Endothelial cell of umbilical vein (primary cell): ENCODE measurements at regions not wholly inside any gene's neighbourhood (a gene's known extent, or its start where the extent isn't known, plus 50 kb on each side); places are given as distances from the start of the nearest gene placed in this dataset.

Experiments used
- BruUV-seq: library from RNA; stranded (reverse); fragments of 400-500 nt; replicated peaks from 2 replicates; lab custom pipeline; 2021; lab: Mats Ljungman, UMichigan
- CTCF ChIA-PET: fragments of 300-600, 350-600 bp; sonication (Branson Sonifier 250); formaldehyde crosslinking; loops from one replicate; lab custom pipeline; 2021; ENCODE audit warnings: antibody characterized with exemption, inconsistent platforms; lab: Charles Lee
- POLR2A ChIA-PET: fragments of 300-600, 350-600 bp; sonication (Branson Sonifier 250); formaldehyde crosslinking; loops from one replicate; lab custom pipeline; 2021; ENCODE audit warnings: antibody characterized with exemption, inconsistent platforms; lab: Charles Lee
- DNase-seq: peaks from one replicate; pipeline ENCODE4 v3.0.0-alpha.2; 2011; ENCODE audit warnings: low read depth, low spot score
- FAIRE-seq: peaks from 2 replicates; lab custom pipeline; 2011; peaks lifted over from hg19 to GRCh38; lab: Jason Lieb, UNC
- H2AFZ ChIP-seq: 2 replicates; pipeline ENCODE4 v1.6.0; 2012; ENCODE audit warnings: low read depth, low read length, control low read depth, inconsistent platforms
- H3K27ac ChIP-seq: 2 replicates; pipeline ENCODE4 v1.5.1; 2011; ENCODE audit warnings: low read depth, mild to moderate bottlenecking, control low read depth, low read length, moderate library complexity; ENCODE audit not compliant: insufficient read depth
- H3K27me3 ChIP-seq, 2 experiments: 2 replicates each; pipeline versions ENCODE4 v1.6.0 to v1.6.1; 2011; ENCODE audit warnings: low read length in 2 of 2, mixed read lengths in 1 of 2; ENCODE audit not compliant: control insufficient read depth in 2 of 2, insufficient read depth in 2 of 2
- H3K36me3 ChIP-seq, 2 experiments: 2 replicates in 1 of 2; 3 replicates in 1 of 2; pipeline ENCODE4 v1.5.1; 2011; ENCODE audit warnings: low read length in 2 of 2, mild to moderate bottlenecking in 1 of 2, moderate library complexity in 1 of 2; ENCODE audit not compliant: control insufficient read depth in 2 of 2, insufficient read depth in 2 of 2; ENCODE audit errors: extremely low read depth in 1 of 2
- H3K4me1 ChIP-seq: 3 replicates; pipeline ENCODE4 v1.5.1; 2011; ENCODE audit warnings: mild to moderate bottlenecking, low read length; ENCODE audit not compliant: control insufficient read depth, insufficient read depth; ENCODE audit errors: extremely low read depth
- H3K4me2 ChIP-seq: 2 replicates; pipeline ENCODE4 v1.6.1; 2011; ENCODE audit warnings: low read length, control low read depth, mixed read lengths; ENCODE audit not compliant: insufficient read depth
- H3K4me3 ChIP-seq, 3 experiments: fragments of 200-600 bp in 1 of 3; sonication (generic), shearing (Covaris generic) in 1 of 3; replicated peaks in 1 of 3; 2 replicates each; pipeline ENCODE4 v1.5.1; 2011 to 2016; ENCODE audit warnings: control low read depth in 3 of 3, low read length in 3 of 3, mild to moderate bottlenecking in 2 of 3, inconsistent platforms in 1 of 3, low read depth in 1 of 3, moderate library complexity in 1 of 3; ENCODE audit not compliant: insufficient read depth in 1 of 3
- H3K79me2 ChIP-seq: 2 replicates; pipeline ENCODE4 v1.6.0; 2012; ENCODE audit warnings: low read length, inconsistent platforms; ENCODE audit not compliant: control insufficient read depth, insufficient read depth
- H3K9ac ChIP-seq: replicated peaks from 2 replicates; pipeline ENCODE3; 2011; ENCODE audit warnings: low read length, control low read depth; ENCODE audit not compliant: insufficient read depth; ENCODE audit errors: extremely low read depth
- H3K9me1 ChIP-seq: replicated peaks from 3 replicates; pipeline ENCODE4 v1.6.0; 2011; ENCODE audit warnings: mild to moderate bottlenecking, low read length; ENCODE audit not compliant: control insufficient read depth, insufficient read depth; ENCODE audit errors: extremely low read depth
- H3K9me3 ChIP-seq: replicated peaks from 2 replicates; pipeline ENCODE4 v1.5.1; 2012; ENCODE audit warnings: low read length, inconsistent platforms; ENCODE audit not compliant: control insufficient read depth, insufficient read depth
- H4K20me1 ChIP-seq: replicated peaks from 2 replicates; pipeline ENCODE3; 2011; ENCODE audit warnings: mild to moderate bottlenecking, low read length; ENCODE audit not compliant: control insufficient read depth, insufficient read depth; ENCODE audit errors: extremely low read depth
- CTCF ChIP-seq, 2 donors: IDR thresholded peaks; 1 replicate in 1 of 2; 2 replicates in 1 of 2; pipeline ENCODE4 v1.5.1; 2011; ENCODE audit warnings: low read length in 2 of 2, mild to moderate bottlenecking in 2 of 2, moderate library complexity in 2 of 2, control low read depth in 1 of 2, inconsistent platforms in 1 of 2, low read depth in 1 of 2; ENCODE audit not compliant: insufficient read depth in 1 of 2; ENCODE audit errors: extremely low read depth in 1 of 2
- EZH2 ChIP-seq: IDR thresholded peaks from 2 replicates; pipeline ENCODE4 v1.6.1; 2012; ENCODE audit warnings: borderline replicate concordance, low read depth, mild to moderate bottlenecking, moderate library complexity, low read length, inconsistent platforms; ENCODE audit not compliant: severe bottlenecking
- FOS ChIP-seq: IDR thresholded peaks from 2 replicates; pipeline ENCODE4 v1.6.1; 2011; ENCODE audit warnings: mild to moderate bottlenecking, low read length, moderate library complexity, borderline replicate concordance; ENCODE audit not compliant: insufficient read depth
- GATA2 ChIP-seq: IDR thresholded peaks from 2 replicates; pipeline ENCODE4 v1.7.0; 2011; ENCODE audit warnings: low read depth, mild to moderate bottlenecking, moderate library complexity, mixed read lengths, low read length; ENCODE audit not compliant: insufficient read length, insufficient read depth
- JUN ChIP-seq: IDR thresholded peaks from 2 replicates; pipeline ENCODE4 v1.6.1; 2011; ENCODE audit warnings: borderline replicate concordance, low read depth; ENCODE audit not compliant: insufficient read length, insufficient read depth
- MAX ChIP-seq: IDR thresholded peaks from 2 replicates; pipeline ENCODE4 v1.6.1; 2011; ENCODE audit not compliant: insufficient read depth, insufficient read length
- MYC ChIP-seq: IDR thresholded peaks from one replicate; pipeline ENCODE4 v1.6.1; 2011; ENCODE audit warnings: mild to moderate bottlenecking, low read depth, low read length
- POLR2A ChIP-seq: IDR thresholded peaks from 2 replicates; pipeline ENCODE4 v1.6.1; 2012; ENCODE audit warnings: low read depth, mild to moderate bottlenecking, control low read depth, low read length
- POLR2AphosphoS5 ChIP-seq: IDR thresholded peaks from 2 replicates; pipeline ENCODE4 v1.6.1; 2012; ENCODE audit warnings: low read depth, mild to moderate bottlenecking, control low read depth, low read length, moderate library complexity; ENCODE audit not compliant: insufficient read depth
- dilution Hi-C: fragments of 300-500 bp; cut with MboI; formaldehyde crosslinking; loops from one replicate; pipeline ENCODE4 v1.15.0; 2019; ENCODE audit warnings: low sequenced_read_pairs; ENCODE audit not compliant: extremely low pct_ligation_motif_present
- intact Hi-C: fragments of 100-400 bp; cut with micrococcal nuclease; formaldehyde crosslinking; loops from one replicate; pipeline ENCODE4 v1.10.0; 2022

DNA sequence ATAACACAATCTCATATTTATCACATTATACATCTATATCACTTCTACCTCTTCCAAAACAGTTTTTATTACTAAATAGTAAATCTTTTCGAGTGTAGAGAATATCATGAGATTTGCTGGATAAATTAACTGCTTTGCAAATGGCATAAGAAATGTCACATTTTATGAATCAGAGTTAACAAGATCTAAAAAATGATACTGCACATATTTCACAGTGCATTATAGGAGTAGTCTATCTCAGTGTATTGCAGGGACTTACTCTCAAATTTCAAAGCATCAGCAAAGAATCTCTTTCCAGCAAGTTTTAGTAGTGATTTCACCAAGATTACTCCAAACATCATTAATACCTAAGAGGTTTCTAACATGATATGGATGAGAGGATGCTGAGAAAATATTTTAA, 687.1 kb upstream of the SLITRK1 start:
- Histone ChIP-seq H3K4me2 (no peak overlapping the region), H4K20me1 (no peaks in the 10 kb centered on the region), H3K27ac (no peak overlapping the region), H2AFZ (no peak overlapping the region), H3K9me1 (no peaks in the 10 kb centered on the region), H3K27me3 (no peaks in the 10 kb centered on the region), H3K4me1 (no peaks in the 10 kb centered on the region), H3K79me2 (no peaks in the 10 kb centered on the region), H3K9me3 (peaks cover 4% of the 10 kb centered on the region), H3K4me3 (no peak overlapping the region), H3K9ac (no peak overlapping the region), H3K36me3 (no peaks in the 10 kb centered on the region)
- no peak for FAIRE-seq
- TF ChIP-seq MYC (no peak), POLR2A (no peak), FOS (no peak), CTCF (IDR thresholded peaks at IDR 0.05; ENCODE audit: extremely low read depth in 1 of 2, insufficient read depth in 1 of 2, low read depth in 1 of 2, low read length in 2 of 2) (no peak), POLR2AphosphoS5 (no peak), EZH2 (no peak), MAX (no peak), JUN (no peak), GATA2 (no peak)
- BruUV-seq = no TSS peak
- POLR2A ChIA-PET = no interaction called here
- CTCF ChIA-PET = no interaction called here
- DNase-seq = no peak
- dilution Hi-C loops (no loop called here), intact Hi-C loops (no loop called here)
